Skeletal muscle satellite cell (primary cell): ENCODE measurements at regions not wholly inside any gene's neighbourhood (a gene's known extent, or its start where the extent isn't known, plus 50 kb on each side); places are given as distances from the start of the nearest gene placed in this dataset.

Source experiments
- H3K27me3 ChIP-seq: 2 replicates; pipeline ENCODE4 v1.7.0; 2013; ENCODE audit warnings: low read length; ENCODE audit not compliant: control insufficient read depth, insufficient read depth
- H3K36me3 ChIP-seq: 2 replicates; pipeline ENCODE4 v1.7.0; 2013; ENCODE audit warnings: mild to moderate bottlenecking, control low read depth, low read length; ENCODE audit not compliant: insufficient read depth
- H3K4me1 ChIP-seq: 2 replicates; pipeline ENCODE4 v1.7.0; 2013; ENCODE audit warnings: low read length; ENCODE audit not compliant: control insufficient read depth, insufficient read depth
- H3K4me2 ChIP-seq: 2 replicates; pipeline ENCODE4 v1.7.0; 2013; ENCODE audit warnings: mild to moderate bottlenecking, low read length
- H3K4me3 ChIP-seq: 2 replicates; pipeline ENCODE4 v1.7.0; 2013; ENCODE audit warnings: low read length
- H3K9ac ChIP-seq: 2 replicates; pipeline ENCODE4 v1.7.0; 2013; ENCODE audit warnings: mild to moderate bottlenecking, low read depth, low read length, moderate library complexity
- H3K9me3 ChIP-seq: replicated peaks from 2 replicates; pipeline ENCODE4 v1.7.0; 2013; ENCODE audit warnings: mild to moderate bottlenecking, control low read depth, low read length

GRCh38 chr5:153151558-153151957, 338.9 kb upstream of the GRIA1 start:
- no peaks in the 10 kb centered on the region for H3K27me3 ChIP-seq
- H3K4me1 ChIP-seq = peaks cover 4% of the 10 kb centered on the region
- no peaks in the 10 kb centered on the region for H3K36me3 ChIP-seq

GRCh38 chr5:153153086-153153485, 337.4 kb upstream of the GRIA1 start:
- H3K4me2 ChIP-seq = no peak overlapping the region
- H3K4me1 ChIP-seq = peaks cover 12% of the 10 kb centered on the region
- no peaks in the 10 kb centered on the region for H3K36me3 ChIP-seq
- H3K27me3 ChIP-seq = no peaks in the 10 kb centered on the region
- H3K4me3 ChIP-seq = no peak overlapping the region
- no peaks in the 10 kb centered on the region for H3K9me3 ChIP-seq
- no peak overlapping the region for H3K9ac ChIP-seq

More at GRCh38 chr5:153151558-153151957, 338.9 kb upstream of the GRIA1 start:
- Histone ChIP-seq H3K4me2 (no peak overlapping the region), H3K4me3 (no peak overlapping the region), H3K9ac (no peak overlapping the region), H3K9me3 (no peaks in the 10 kb centered on the region)

- Histone ChIP-seq H3K27me3 (no peaks in the 10 kb centered on the region), H3K9ac (no peak overlapping the region), H3K36me3 (no peaks in the 10 kb centered on the region), H3K4me2 (no peak overlapping the region), H3K9me3 (no peaks in the 10 kb centered on the region), H3K4me1 (peaks cover 34% of the 10 kb centered on the region), H3K4me3 (no peak overlapping the region)
Observed at GRCh38 chr5:153157156-153157555, 333.3 kb upstream of the GRIA1 start.

- Histone ChIP-seq H3K9ac (peak overlapping the region; percentile 65), H3K27me3 (no peaks in the 10 kb centered on the region), H3K4me2 (no peak overlapping the region), H3K9me3 (no peaks in the 10 kb centered on the region), H3K36me3 (no peaks in the 10 kb centered on the region), H3K4me3 (no peak overlapping the region), H3K4me1 (peaks cover 34% of the 10 kb centered on the region)
Observed at GRCh38 chr5:153158608-153159007, 331.9 kb upstream of the GRIA1 start.

- Histone ChIP-seq H3K4me1 (peaks cover 34% of the 10 kb centered on the region), H3K4me3 (no peak overlapping the region), H3K9me3 (no peaks in the 10 kb centered on the region), H3K27me3 (no peaks in the 10 kb centered on the region), H3K36me3 (no peaks in the 10 kb centered on the region), H3K4me2 (peak overlapping the region; percentile 6), H3K9ac (peak overlapping the region; percentile 65)
Observed at GRCh38 chr5:153159616-153160015, 330.9 kb upstream of the GRIA1 start.

- H3K4me1 ChIP-seq = no peaks in the 10 kb centered on the region
- no peaks in the 10 kb centered on the region for H3K9me3 ChIP-seq
- no peak overlapping the region for H3K4me2 ChIP-seq
- H3K9ac ChIP-seq = no peak overlapping the region
- no peaks in the 10 kb centered on the region for H3K27me3 ChIP-seq
- no peaks in the 10 kb centered on the region for H3K36me3 ChIP-seq
- no peak overlapping the region for H3K4me3 ChIP-seq
Observed at GRCh38 chr5:153168241-153168640, 322.2 kb upstream of the GRIA1 start.

- H3K9ac ChIP-seq = no peak overlapping the region
- no peaks in the 10 kb centered on the region for H3K4me1 ChIP-seq
Observed at GRCh38 chr5:153187503-153187902, 303.0 kb upstream of the GRIA1 start.

GRCh38 chr5:153206361-153206760, 284.1 kb upstream of the GRIA1 start:
- H3K9me3 ChIP-seq = no peaks in the 10 kb centered on the region
- no peak overlapping the region for H3K9ac ChIP-seq
- no peak overlapping the region for H3K4me3 ChIP-seq
- no peaks in the 10 kb centered on the region for H3K36me3 ChIP-seq
- no peaks in the 10 kb centered on the region for H3K4me1 ChIP-seq
- no peak overlapping the region for H3K4me2 ChIP-seq
- H3K27me3 ChIP-seq = no peaks in the 10 kb centered on the region

More at GRCh38 chr5:153187503-153187902, 303.0 kb upstream of the GRIA1 start:
- no peaks in the 10 kb centered on the region for H3K27me3 ChIP-seq
- no peak overlapping the region for H3K4me2 ChIP-seq
- no peaks in the 10 kb centered on the region for H3K9me3 ChIP-seq
- no peaks in the 10 kb centered on the region for H3K36me3 ChIP-seq
- H3K4me3 ChIP-seq = no peak overlapping the region

GRCh38 chr5:153209016-153209415, 281.5 kb upstream of the GRIA1 start:
- H3K36me3 ChIP-seq = no peaks in the 10 kb centered on the region

GRCh38 chr5:153209687-153210086, 280.8 kb upstream of the GRIA1 start:
- H3K9ac ChIP-seq = no peak overlapping the region
- H3K36me3 ChIP-seq = no peaks in the 10 kb centered on the region
- no peaks in the 10 kb centered on the region for H3K9me3 ChIP-seq
- no peak overlapping the region for H3K4me2 ChIP-seq
- H3K4me1 ChIP-seq = no peaks in the 10 kb centered on the region
- H3K27me3 ChIP-seq = no peaks in the 10 kb centered on the region
- no peak overlapping the region for H3K4me3 ChIP-seq

More at GRCh38 chr5:153209016-153209415, 281.5 kb upstream of the GRIA1 start:
- Histone ChIP-seq H3K9ac (no peak overlapping the region), H3K4me2 (no peak overlapping the region), H3K4me3 (no peak overlapping the region), H3K4me1 (no peaks in the 10 kb centered on the region), H3K9me3 (no peaks in the 10 kb centered on the region), H3K27me3 (no peaks in the 10 kb centered on the region)

- H3K4me2 ChIP-seq = no peak overlapping the region
- H3K36me3 ChIP-seq = no peaks in the 10 kb centered on the region
- H3K9ac ChIP-seq = no peak overlapping the region
- no peak overlapping the region for H3K4me3 ChIP-seq
- no peaks in the 10 kb centered on the region for H3K4me1 ChIP-seq
- H3K9me3 ChIP-seq = no peaks in the 10 kb centered on the region
- H3K27me3 ChIP-seq = no peaks in the 10 kb centered on the region
Observed at GRCh38 chr5:153211076-153211475, 279.4 kb upstream of the GRIA1 start.

- Histone ChIP-seq H3K27me3 (no peaks in the 10 kb centered on the region), H3K9ac (no peak overlapping the region), H3K36me3 (no peaks in the 10 kb centered on the region), H3K9me3 (no peaks in the 10 kb centered on the region), H3K4me3 (no peak overlapping the region), H3K4me1 (no peaks in the 10 kb centered on the region), H3K4me2 (no peak overlapping the region)
Observed at GRCh38 chr5:153212471-153212870, 278.0 kb upstream of the GRIA1 start.
